ENCODE measurements at regions not wholly inside any gene's neighbourhood (a gene's known extent, or its start where the extent isn't known, plus 50 kb on each side); places are given as distances from the start of the nearest gene placed in this dataset.

- TF ChIP-seq CTCF (conservative IDR thresholded peaks at IDR 0.05; ENCODE audit: low read depth in 2 of 2) (no peak), REST (IDR thresholded peaks at IDR 0.05; ENCODE audit: unreplicated experiment) (no peak)
These were observed 102.0 kb downstream of the TMEM30B start for GRCh38 chr14:61179061-61179690.

Measured in GM23338 (cell line).